GM23248 (cell line): ENCODE measurements at regions not wholly inside any gene's neighbourhood (a gene's known extent, or its start where the extent isn't known, plus 50 kb on each side); places are given as distances from the start of the nearest gene placed in this dataset.

Source experiments
- DNase-seq: peaks from one replicate; pipeline ENCODE4 v3.0.0-alpha.2; 2015
- H2AFZ ChIP-seq: fragments of 200-600 bp; sonication (generic); 2 replicates; pipeline ENCODE4 v1.6.1; 2016; ENCODE audit warnings: antibody characterized with exemption
- H3F3A ChIP-seq: fragments of 200-600 bp; sonication (generic); 2 replicates; pipeline ENCODE4 v1.6.1; 2016; ENCODE audit warnings: mild to moderate bottlenecking, antibody characterized with exemption, mixed run types; ENCODE audit not compliant: insufficient read depth
- H3K27ac ChIP-seq: fragments of 200-600 bp; sonication (generic); 2 replicates; pipeline ENCODE4 v1.5.1; 2016; ENCODE audit warnings: mild to moderate bottlenecking
- H3K27me3 ChIP-seq: fragments of 200-600 bp; sonication (generic); replicated peaks from 2 replicates; pipeline ENCODE4 v1.6.1; 2016; ENCODE audit warnings: mild to moderate bottlenecking; ENCODE audit not compliant: insufficient read depth
- H3K36me3 ChIP-seq: fragments of 200-600 bp; sonication (generic); 2 replicates; pipeline ENCODE4 v1.6.1; 2016; ENCODE audit warnings: low read depth, mild to moderate bottlenecking
- H3K4me1 ChIP-seq: fragments of 200-600 bp; sonication (generic); 2 replicates; pipeline ENCODE4 v1.6.1; 2016; ENCODE audit warnings: mild to moderate bottlenecking; ENCODE audit not compliant: insufficient read depth
- H3K4me2 ChIP-seq: fragments of 200-600 bp; sonication (generic); one replicate; pipeline ENCODE4 v1.6.1; 2016; ENCODE audit warnings: mild to moderate bottlenecking; ENCODE audit not compliant: unreplicated experiment
- H3K4me3 ChIP-seq: fragments of 200-600 bp; sonication (generic); 2 replicates; pipeline ENCODE4 v1.5.1; 2016; ENCODE audit warnings: mild to moderate bottlenecking
- H3K79me2 ChIP-seq: fragments of 200-600 bp; sonication (generic); 2 replicates; pipeline ENCODE4 v1.6.1; 2016; ENCODE audit warnings: mild to moderate bottlenecking; ENCODE audit not compliant: insufficient read depth
- H3K9ac ChIP-seq: fragments of 200-600 bp; sonication (generic); 2 replicates; pipeline ENCODE4 v1.6.1; 2016; ENCODE audit warnings: mild to moderate bottlenecking
- H3K9me2 ChIP-seq: fragments of 200-600 bp; sonication (generic); 2 replicates; pipeline ENCODE4 v1.6.1; 2016; ENCODE audit warnings: mixed run types, mild to moderate bottlenecking, moderate library complexity; ENCODE audit not compliant: insufficient read depth
- H3K9me3 ChIP-seq: fragments of 200-600 bp; sonication (generic); one replicate; pipeline ENCODE4 v1.6.1; 2017; ENCODE audit warnings: low read depth
- H4K20me1 ChIP-seq: fragments of 200-600 bp; sonication (generic); 2 replicates; pipeline ENCODE4 v1.6.0; 2016; ENCODE audit not compliant: insufficient read depth
- EZH2 ChIP-seq: fragments of 200-600 bp; sonication (generic); IDR thresholded peaks from 2 replicates; pipeline ENCODE4 v1.6.1; 2018; ENCODE audit warnings: antibody characterized with exemption, mild to moderate bottlenecking; ENCODE audit not compliant: insufficient read depth, poor library complexity, severe bottlenecking
- EZH2phosphoT487 ChIP-seq: fragments of 200-600 bp; sonication (generic); IDR thresholded peaks from 2 replicates; pipeline ENCODE4 v1.6.1; 2018; ENCODE audit warnings: antibody characterized with exemption, moderate library complexity, mild to moderate bottlenecking, low read depth; ENCODE audit not compliant: insufficient read depth
- WGBS, 2 experiments: methylation state at CpG; one replicate each; pipeline ENCODE4 v1.1.6; 2015 to 2017; ENCODE audit warnings: low lambda C conversion rate in 2 of 2, low coverage in 1 of 2; ENCODE audit errors: missing lambda C conversion rate in 2 of 2; 5-methylcytosine and 5-hydroxymethylcytosine counted together
- in situ Hi-C: fragments of 300-500 bp; cut with MboI; formaldehyde crosslinking; loops from 2 replicates; pipeline ENCODE4 v1.15.0; 2020

DNA sequence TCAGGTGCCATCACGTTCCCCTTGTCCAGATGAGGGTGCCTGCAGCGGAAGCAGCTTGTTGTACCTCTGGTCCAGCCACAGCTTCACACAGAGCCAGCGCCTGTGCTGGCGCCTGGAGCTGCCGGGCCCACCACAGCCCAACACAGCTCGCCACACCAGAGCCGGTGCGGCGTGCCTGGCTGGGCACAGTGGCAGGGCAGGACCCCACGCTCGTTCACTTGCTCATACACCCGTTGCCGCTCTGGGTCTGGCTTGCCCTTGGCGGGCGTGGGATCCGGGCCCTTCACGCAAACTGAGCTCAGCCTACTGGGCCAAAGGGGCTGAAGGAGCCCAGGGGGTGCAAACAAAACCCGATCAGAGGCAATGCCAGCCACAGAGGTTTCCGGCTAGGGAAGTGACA, 492.5 kb upstream of the MANEA start:
- Histone ChIP-seq H3F3A (peaks cover 7% of the 10 kb centered on the region; the same call in 1 of the 2 replicates), H3K9ac (no peak overlapping the region), H2AFZ (no peak overlapping the region), H3K4me1 (peaks cover 8% of the 10 kb centered on the region; the same call in 1 of the 2 replicates), H3K9me2 (no peaks in the 10 kb centered on the region), H3K36me3 (no peaks in the 10 kb centered on the region), H3K4me3 (no peak overlapping the region), H3K27ac (no peak overlapping the region), H3K9me3 (no peaks in the 10 kb centered on the region), H3K4me2 (no peak overlapping the region), H4K20me1 (no peaks in the 10 kb centered on the region), H3K79me2 (no peaks in the 10 kb centered on the region), H3K27me3 (no peaks in the 10 kb centered on the region)
- no peak for DNase-seq
- WGBS, 2 experiments: 85 to 90% methylated on average over 13 to 19 of the region's 19 CpGs
- in situ Hi-C loops: no loop called here
- no peak for TF ChIP-seq EZH2
- TF ChIP-seq EZH2phosphoT487: no peak

DNA sequence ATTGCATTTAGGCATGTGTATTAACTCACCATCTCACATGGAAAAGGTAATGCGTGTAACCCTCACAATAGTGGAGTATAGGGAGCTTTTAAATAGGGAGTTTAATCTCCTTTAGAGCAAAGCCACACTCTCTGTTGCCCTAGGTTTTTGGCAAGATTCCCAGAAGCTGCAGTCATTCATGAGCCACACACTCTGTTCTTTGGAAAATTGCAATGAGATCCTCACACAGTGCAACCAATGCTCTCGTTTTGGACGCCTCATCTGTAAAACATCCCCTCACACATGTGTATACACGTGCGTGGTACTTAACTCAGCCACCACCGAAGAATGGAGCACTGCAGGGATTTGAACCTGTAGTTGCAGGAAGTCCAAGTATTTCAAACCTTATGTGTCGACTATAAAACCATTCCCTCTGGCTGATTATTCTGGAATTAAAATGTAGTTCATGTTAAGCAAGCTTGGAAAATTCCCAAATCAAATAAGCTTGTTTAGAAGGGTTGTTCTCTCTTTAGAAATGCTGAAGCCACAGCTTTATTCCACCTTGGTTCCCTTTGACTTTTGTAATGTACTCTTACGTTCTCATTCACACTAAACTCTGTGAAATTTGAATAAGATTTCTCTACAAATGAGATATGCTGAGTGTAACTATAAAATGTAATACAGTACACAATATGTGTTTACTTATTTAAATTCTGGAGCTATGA, 489.8 kb upstream of the MANEA start:
- no peaks in the 10 kb centered on the region for H3K36me3 ChIP-seq
- peak; percentile 90 for DNase-seq
- peaks cover 14% of the 10 kb centered on the region for H3K4me1 ChIP-seq
- in situ Hi-C loops: no loop called here
- H3K9ac ChIP-seq: no peak overlapping the region
- no peaks in the 10 kb centered on the region for H3K79me2 ChIP-seq
- peak overlapping the region; percentile 27; the same call in 1 of the 2 replicates for H3K27ac ChIP-seq
- no peaks in the 10 kb centered on the region for H3K9me3 ChIP-seq
- 10 to 11% methylated on average over 8 of the region's 8 CpGs for WGBS, 2 experiments
- H3K9me2 ChIP-seq: no peaks in the 10 kb centered on the region
- H3K4me2 ChIP-seq: no peak overlapping the region
- H4K20me1 ChIP-seq: no peaks in the 10 kb centered on the region
- no peak for TF ChIP-seq EZH2
- TF ChIP-seq EZH2phosphoT487: no peak
- no peaks in the 10 kb centered on the region for H3K27me3 ChIP-seq
- H3K4me3 ChIP-seq: no peak overlapping the region
- no peak overlapping the region; the same call in 1 of the 2 replicates for H2AFZ ChIP-seq
- H3F3A ChIP-seq: peaks cover 7% of the 10 kb centered on the region; the same call in 1 of the 2 replicates

DNA sequence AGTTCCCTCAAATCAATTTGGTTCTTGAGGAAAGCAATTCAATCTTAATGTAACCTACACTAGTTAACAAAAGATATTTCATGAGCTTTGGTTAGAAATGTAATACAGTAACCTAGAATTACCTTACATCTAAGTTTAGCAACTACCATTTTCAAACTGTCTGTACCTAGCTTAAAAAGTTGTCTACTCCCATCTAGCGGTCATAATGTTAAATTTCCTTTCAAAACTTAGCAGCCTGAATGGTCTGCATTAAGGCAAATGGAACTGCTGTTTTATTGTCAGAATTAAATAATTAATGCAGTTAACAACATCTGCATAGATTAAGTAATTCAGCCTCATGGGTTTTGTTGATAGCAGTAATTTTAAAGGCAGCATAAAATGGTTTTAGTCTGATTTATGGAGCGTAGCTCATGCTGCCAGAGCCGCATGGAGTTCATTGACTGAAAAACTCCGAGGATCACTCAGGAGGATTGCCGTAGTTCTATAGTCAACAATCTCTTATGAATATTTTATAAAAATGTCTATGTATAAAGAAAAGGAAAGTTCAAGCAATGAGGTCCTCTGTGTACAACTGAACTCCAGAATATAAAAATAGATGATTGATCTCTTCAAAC, 485.4 kb upstream of the MANEA start:
- peaks cover 35% of the 10 kb centered on the region for H3K4me1 ChIP-seq
- peak overlapping the region; percentile 60 for H2AFZ ChIP-seq
- no peaks in the 10 kb centered on the region for H3K9me3 ChIP-seq
- 1 to 2% methylated on average over 5 of the region's 5 CpGs for WGBS, 2 experiments
- no peaks in the 10 kb centered on the region for H3K9me2 ChIP-seq
- H3K9ac ChIP-seq: peak overlapping the region; percentile 41; the same call in 1 of the 2 replicates
- peak; percentile 66 for DNase-seq
- peak overlapping the region; percentile 68 for H3K4me3 ChIP-seq
- no peaks in the 10 kb centered on the region for H3K79me2 ChIP-seq
- no peak overlapping the region for H3K27ac ChIP-seq
- H4K20me1 ChIP-seq: no peaks in the 10 kb centered on the region
- H3K36me3 ChIP-seq: no peaks in the 10 kb centered on the region
- no peak for TF ChIP-seq EZH2
- in situ Hi-C loops: no loop called here
- peak overlapping the region; percentile 86 for H3K4me2 ChIP-seq
- no peaks in the 10 kb centered on the region for H3K27me3 ChIP-seq
- H3F3A ChIP-seq: peaks cover 7% of the 10 kb centered on the region; the same call in 1 of the 2 replicates

DNA sequence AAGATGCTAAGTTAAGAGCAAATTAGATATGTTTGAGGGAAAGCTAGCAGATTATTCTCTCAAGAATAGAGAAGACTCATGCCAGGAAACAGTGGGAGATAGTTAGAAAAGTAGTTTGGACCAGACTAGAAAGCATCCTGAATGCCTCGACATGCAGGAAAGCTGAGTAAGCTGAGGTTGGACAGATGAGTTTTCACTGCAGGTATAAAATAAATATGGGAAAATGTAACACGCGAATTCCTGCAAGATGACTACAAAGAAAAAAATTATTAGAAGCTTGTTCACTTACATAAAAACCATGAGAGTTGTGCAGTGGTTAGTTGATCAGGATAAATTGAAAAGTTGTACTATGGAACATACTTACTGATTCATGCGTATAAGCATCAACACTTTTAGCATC, 484.2 kb upstream of the MANEA start:
- no peak overlapping the region for H3K9ac ChIP-seq
- no peaks in the 10 kb centered on the region for H3K79me2 ChIP-seq
- no peaks in the 10 kb centered on the region for H4K20me1 ChIP-seq
- DNase-seq: peak; percentile 3
- in situ Hi-C loops: no loop called here
- no peaks in the 10 kb centered on the region for H3K9me3 ChIP-seq
- H3K9me2 ChIP-seq: no peaks in the 10 kb centered on the region
- H2AFZ ChIP-seq: peak overlapping the region; percentile 60
- 66 to 78% methylated on average over 4 of the region's 4 CpGs for WGBS, 2 experiments
- H3F3A ChIP-seq: no peaks in the 10 kb centered on the region
- no peak overlapping the region for H3K4me3 ChIP-seq
- no peaks in the 10 kb centered on the region for H3K36me3 ChIP-seq
- no peak overlapping the region for H3K27ac ChIP-seq
- TF ChIP-seq EZH2 (no peak), EZH2phosphoT487 (no peak)
- H3K27me3 ChIP-seq: no peaks in the 10 kb centered on the region
- no peak overlapping the region for H3K4me2 ChIP-seq
- peaks cover 28% of the 10 kb centered on the region for H3K4me1 ChIP-seq
